HepG2 (cell line): ENCODE measurements at regions not wholly inside any gene's neighbourhood (a gene's known extent, or its start where the extent isn't known, plus 50 kb on each side); places are given as distances from the start of the nearest gene placed in this dataset.

ENCODE experiments used
- ATAC-seq: fragments of 200-7000 bp; cut with Tn5 transposase; 3 replicates; pipeline ENCODE4 v1.9.1; 2020; ENCODE audit warnings: mild to moderate bottlenecking, moderate library complexity
- BruUV-seq: library from RNA; stranded (reverse); fragments of 400-500 nt; replicated peaks from 2 replicates; lab custom pipeline; 2021; lab: Mats Ljungman, UMichigan
- CTCF ChIA-PET: fragments of 300-600 bp; formaldehyde crosslinking; extraction: SDS; loops from one replicate; lab custom pipeline; 2021; ENCODE audit warnings: low total read pairs, inconsistent platforms, low intra/inter-chr PET ratio; lab: Yijun Ruan, JAX
- POLR2A ChIA-PET: fragments of 350-600 bp; sonication (Branson Sonifier 250); formaldehyde crosslinking; loops from one replicate; lab custom pipeline; 2020; ENCODE audit warnings: antibody characterized with exemption, inconsistent platforms; lab: Yijun Ruan, JAX
- DNase-seq: peaks from one replicate; pipeline ENCODE4 v3.0.0-alpha.2; 2015; ENCODE audit warnings: low spot score
- FAIRE-seq: peaks from 3 replicates; lab custom pipeline; 2011; peaks lifted over from hg19 to GRCh38; lab: Jason Lieb, UNC
- H2AFZ ChIP-seq: one replicate; pipeline ENCODE4 v1.6.1; 2011; ENCODE audit warnings: low read length, inconsistent platforms
- H3K27ac ChIP-seq: fragments of 300-600 bp; 3 replicates; pipeline ENCODE4 v1.8.0; 2011; ENCODE audit warnings: mixed run types, mild to moderate bottlenecking, mixed read lengths, low read length, inconsistent platforms; ENCODE audit not compliant: insufficient read depth; ENCODE audit errors: extremely low read length
- H3K27me3 ChIP-seq, 2 experiments: fragments of 200-600 bp in 1 of 2; 2 replicates in 1 of 2; 3 replicates in 1 of 2; pipeline versions ENCODE4 v1.6.0 to v1.8.0; 2011; ENCODE audit warnings: low read length in 2 of 2, mild to moderate bottlenecking in 2 of 2, moderate library complexity in 2 of 2, inconsistent platforms in 1 of 2; ENCODE audit not compliant: insufficient read depth in 2 of 2, control insufficient read depth in 1 of 2
- H3K36me3 ChIP-seq, 2 experiments: fragments of 200-600 bp in 1 of 2; replicated peaks in 1 of 2; 2 replicates in 1 of 2; 3 replicates in 1 of 2; pipeline versions ENCODE4 v1.5.1 to v1.8.0; 2011; ENCODE audit warnings: low read length in 2 of 2, inconsistent platforms in 1 of 2; ENCODE audit not compliant: insufficient read depth in 2 of 2, control insufficient read depth in 1 of 2
- H3K4me1 ChIP-seq: 2 replicates; pipeline ENCODE4 v1.5.1; 2012; ENCODE audit warnings: low read length, inconsistent platforms; ENCODE audit not compliant: insufficient read depth
- H3K4me2 ChIP-seq: 2 replicates; pipeline ENCODE4 v1.6.0; 2011; ENCODE audit warnings: low read depth, low read length, inconsistent platforms
- H3K4me3 ChIP-seq, 3 experiments: fragments of 200-600 bp in 1 of 3; sonication (generic), shearing (Covaris generic) in 1 of 3; replicated peaks in 1 of 3; 2 replicates each; pipeline ENCODE4 v1.5.1; 2011 to 2016; ENCODE audit warnings: low read length in 3 of 3, inconsistent platforms in 2 of 3, low read depth in 2 of 3, mild to moderate bottlenecking in 2 of 3, control low read depth in 1 of 3, mixed read lengths in 1 of 3; ENCODE audit not compliant: insufficient read depth in 1 of 3
- H3K79me2 ChIP-seq: one replicate; pipeline ENCODE4 v1.6.1; 2011; ENCODE audit warnings: low read length, inconsistent platforms; ENCODE audit not compliant: insufficient read depth
- H3K9ac ChIP-seq: 2 replicates; pipeline ENCODE4 v1.6.0; 2011; ENCODE audit warnings: mild to moderate bottlenecking, low read depth, low read length, inconsistent platforms; ENCODE audit not compliant: insufficient read depth
- H3K9me3 ChIP-seq: 2 replicates; pipeline ENCODE4 v1.5.1; 2012; ENCODE audit warnings: mild to moderate bottlenecking, low read length
- H4K20me1 ChIP-seq: 2 replicates; pipeline ENCODE4 v1.6.0; 2011; ENCODE audit warnings: inconsistent platforms, mild to moderate bottlenecking, low read length, moderate library complexity; ENCODE audit not compliant: insufficient read depth
- ELK4 ChIP-seq: sonication (generic); formaldehyde crosslinking; IDR thresholded peaks from 2 replicates; pipeline ENCODE4 v1.9.0; 2021; ENCODE audit warnings: missing genetic modification reagents, borderline replicate concordance
- HNF1B ChIP-seq: sonication (generic); formaldehyde crosslinking; IDR thresholded peaks from 2 replicates; pipeline ENCODE4 v1.5.1; 2020; ENCODE audit warnings: mild to moderate bottlenecking, moderate library complexity, missing genetic modification reagents
- NR2F1 ChIP-seq, 2 experiments: fragments of 450-650 bp in 1 of 2; formaldehyde crosslinking in 1 of 2; IDR thresholded peaks; 2 replicates each; pipeline versions ENCODE4 v1.5.0 to v1.6.1; 2016 to 2020; ENCODE audit warnings: mild to moderate bottlenecking in 1 of 2, missing compliant biosample characterization in 1 of 2, missing genetic modification reagents in 1 of 2, moderate library complexity in 1 of 2
- RBAK ChIP-seq: sonication (generic); formaldehyde crosslinking; IDR thresholded peaks from 2 replicates; pipeline ENCODE4 v1.5.1; 2020; ENCODE audit warnings: mild to moderate bottlenecking, missing genetic modification reagents
- TBL1XR1 ChIP-seq: fragments of 150-350 bp; IDR thresholded peaks from 2 replicates; pipeline ENCODE4 v1.6.1; 2014; ENCODE audit warnings: borderline replicate concordance, low read length; ENCODE audit not compliant: partially characterized antibody
- ZBTB21 ChIP-seq: sonication (generic); formaldehyde crosslinking; IDR thresholded peaks from 2 replicates; pipeline ENCODE4 v1.4.0; 2020; ENCODE audit warnings: missing genetic modification reagents
- ZNF124 ChIP-seq: sonication (generic); formaldehyde crosslinking; IDR thresholded peaks from 2 replicates; pipeline ENCODE4 v1.4.0; 2020; ENCODE audit warnings: missing genetic modification reagents
- ZNF713 ChIP-seq: sonication (generic); formaldehyde crosslinking; IDR thresholded peaks from 2 replicates; pipeline ENCODE4 v1.4.0; 2020; ENCODE audit warnings: mild to moderate bottlenecking, missing genetic modification reagents
- ZNF724P ChIP-seq: sonication (generic); formaldehyde crosslinking; IDR thresholded peaks from 2 replicates; pipeline ENCODE4 v1.8.0; 2022; ENCODE audit warnings: missing genetic modification reagents, borderline replicate concordance
- ZNF891 ChIP-seq: sonication (generic); formaldehyde crosslinking; IDR thresholded peaks from 2 replicates; pipeline ENCODE4 v1.5.0; 2020; ENCODE audit warnings: mild to moderate bottlenecking, missing genetic modification reagents
- ZSCAN22 ChIP-seq: sonication (generic); formaldehyde crosslinking; IDR thresholded peaks from 2 replicates; pipeline ENCODE4 v1.4.0; 2020; ENCODE audit warnings: mild to moderate bottlenecking, missing genetic modification reagents
- WGBS: methylation state at CpG from one replicate; pipeline ENCODE4 v1.1.6; 2017; ENCODE audit warnings: low lambda C conversion rate; 5-methylcytosine and 5-hydroxymethylcytosine counted together
- in situ Hi-C: cut with HindIII; loops from 2 replicates; pipeline ENCODE4 v1.10.0; 2017; ENCODE audit warnings: low pct_unique_long_range_greater_than_20kb; ENCODE audit not compliant: extremely low pct_ligation_motif_present
- intact Hi-C: fragments of 100-400 bp; cut with micrococcal nuclease; formaldehyde crosslinking; loops from one replicate; pipeline ENCODE4 v1.10.0; 2022; ENCODE audit not compliant: unreplicated experiment

- in situ Hi-C loops: no loop called here
- intact Hi-C loops: no loop called here
- Histone ChIP-seq H3K4me2 (no peak overlapping the region), H3K27me3 (peaks cover 0 to 4% of the 10 kb centered on the region in 2 experiments; a peak in 2 of 5 replicates), H3K4me3 (no peak overlapping the region), H3K36me3 (no peaks in the 10 kb centered on the region), H3K79me2 (no peaks in the 10 kb centered on the region), H3K9ac (no peak overlapping the region), H3K9me3 (no peaks in the 10 kb centered on the region), H3K27ac (no peak overlapping the region), H3K4me1 (no peaks in the 10 kb centered on the region), H4K20me1 (no peaks in the 10 kb centered on the region), H2AFZ (no peak overlapping the region)
- BruUV-seq: no TSS peak
- FAIRE-seq: no peak
- POLR2A ChIA-PET: no interaction called here
- DNase-seq: no peak
- ATAC-seq: no peak
- CTCF ChIA-PET: no interaction called here
- WGBS: 0% methylated on average over 2 of the region's 3 CpGs
- TF ChIP-seq ELK4 (CRISPR knock-in tag) (no peak), ZSCAN22 (no peak), ZNF713 (CRISPR knock-in tag) (no peak), RBAK (CRISPR knock-in tag) (no peak), NR2F1 (CRISPR knock-in tag; IDR thresholded peaks at IDR 0.05) (no peak)
Measured at GRCh38 chr5:133708331-133708850, 96.0 kb upstream of the FSTL4 start.

GRCh38 chr5:133707629-133708028 is 95.3 kb upstream of the FSTL4 start:
- Histone ChIP-seq H3K79me2 (no peaks in the 10 kb centered on the region), H4K20me1 (no peaks in the 10 kb centered on the region), H2AFZ (no peak overlapping the region), H3K36me3 (no peaks in the 10 kb centered on the region), H3K9ac (no peak overlapping the region), H3K27me3 (peaks cover 0 to 4% of the 10 kb centered on the region in 2 experiments; a peak in 2 of 5 replicates), H3K27ac (no peak overlapping the region), H3K4me1 (no peaks in the 10 kb centered on the region), H3K9me3 (no peaks in the 10 kb centered on the region), H3K4me3 (no peak overlapping the region), H3K4me2 (no peak overlapping the region)
- no peak for TF ChIP-seq HNF1B (CRISPR knock-in tag)
- TF ChIP-seq ZBTB21: no peak
- no peak for TF ChIP-seq ZNF891 (CRISPR knock-in tag)
- no peak for TF ChIP-seq ZNF724P (CRISPR knock-in tag)
- no peak for TF ChIP-seq ZNF124 (CRISPR knock-in tag)
- no peak for TF ChIP-seq TBL1XR1
- DNase-seq (no peak), ATAC-seq (no peak), FAIRE-seq (no peak)
- in situ Hi-C loops: no loop called here
- intact Hi-C loops: no loop called here
- 0% methylated on average over 2 of the region's 2 CpGs for WGBS
- ChIA-PET POLR2A (no interaction called here), CTCF (no interaction called here)
- no TSS peak for BruUV-seq
